ENCODE measurements at regions not wholly inside any gene's neighbourhood (a gene's known extent, or its start where the extent isn't known, plus 50 kb on each side); places are given as distances from the start of the nearest gene placed in this dataset.

DNA sequence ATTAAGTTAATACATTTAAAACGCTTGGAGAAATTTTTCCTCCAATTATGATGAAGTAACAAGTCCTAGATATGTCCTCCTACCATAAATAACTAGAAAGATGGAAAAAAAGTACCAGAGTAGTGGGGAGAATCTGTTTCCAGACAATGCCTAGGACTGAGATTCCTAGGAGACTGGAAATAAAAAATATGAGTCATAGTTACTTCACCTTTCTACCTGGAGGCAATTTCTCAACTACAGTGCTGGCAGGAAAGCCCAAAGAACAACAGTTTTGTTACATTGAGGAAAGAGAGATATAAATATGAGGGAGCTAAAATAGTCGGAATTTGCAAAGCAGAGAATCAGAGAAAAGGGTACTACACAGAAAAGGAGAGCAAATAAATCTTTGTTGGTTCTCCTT lies 202.1 kb upstream of the ARHGAP42 start:
- no peaks in the 10 kb centered on the region for H3K4me1 ChIP-seq
- no peak for DNase-seq
- peaks cover 0 to 18% (median 13%) of the 10 kb centered on the region in 4 donors for H3K9me3 ChIP-seq
- H3K4me3 ChIP-seq: no peak overlapping the region
- H3K27ac ChIP-seq: no peak overlapping the region
- intact Hi-C loops (cut with DNase I; ENCODE audit: low total_unique reads): no loop called here
- H3K27me3 ChIP-seq: no peaks in the 10 kb centered on the region
- no peaks in the 10 kb centered on the region for H3K36me3 ChIP-seq
- WGBS, 5 donors: 67 to 80% (median 75%) methylated on average over 2 of the region's 2 CpGs
- TF ChIP-seq POLR2A (IDR thresholded peaks at IDR 0.05) (no peak), EP300 (IDR thresholded peaks at IDR 0.05) (no peak), POLR2AphosphoS5 (IDR thresholded peaks at IDR 0.05) (no peak)
- TF ChIP-seq, protein P1, sequence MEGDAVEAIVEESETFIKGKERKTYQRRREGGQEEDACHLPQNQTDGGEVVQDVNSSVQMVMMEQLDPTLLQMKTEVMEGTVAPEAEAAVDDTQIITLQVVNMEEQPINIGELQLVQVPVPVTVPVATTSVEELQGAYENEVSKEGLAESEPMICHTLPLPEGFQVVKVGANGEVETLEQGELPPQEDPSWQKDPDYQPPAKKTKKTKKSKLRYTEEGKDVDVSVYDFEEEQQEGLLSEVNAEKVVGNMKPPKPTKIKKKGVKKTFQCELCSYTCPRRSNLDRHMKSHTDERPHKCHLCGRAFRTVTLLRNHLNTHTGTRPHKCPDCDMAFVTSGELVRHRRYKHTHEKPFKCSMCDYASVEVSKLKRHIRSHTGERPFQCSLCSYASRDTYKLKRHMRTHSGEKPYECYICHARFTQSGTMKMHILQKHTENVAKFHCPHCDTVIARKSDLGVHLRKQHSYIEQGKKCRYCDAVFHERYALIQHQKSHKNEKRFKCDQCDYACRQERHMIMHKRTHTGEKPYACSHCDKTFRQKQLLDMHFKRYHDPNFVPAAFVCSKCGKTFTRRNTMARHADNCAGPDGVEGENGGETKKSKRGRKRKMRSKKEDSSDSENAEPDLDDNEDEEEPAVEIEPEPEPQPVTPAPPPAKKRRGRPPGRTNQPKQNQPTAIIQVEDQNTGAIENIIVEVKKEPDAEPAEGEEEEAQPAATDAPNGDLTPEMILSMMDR (IDR thresholded peaks at IDR 0.05): no peak

DNA sequence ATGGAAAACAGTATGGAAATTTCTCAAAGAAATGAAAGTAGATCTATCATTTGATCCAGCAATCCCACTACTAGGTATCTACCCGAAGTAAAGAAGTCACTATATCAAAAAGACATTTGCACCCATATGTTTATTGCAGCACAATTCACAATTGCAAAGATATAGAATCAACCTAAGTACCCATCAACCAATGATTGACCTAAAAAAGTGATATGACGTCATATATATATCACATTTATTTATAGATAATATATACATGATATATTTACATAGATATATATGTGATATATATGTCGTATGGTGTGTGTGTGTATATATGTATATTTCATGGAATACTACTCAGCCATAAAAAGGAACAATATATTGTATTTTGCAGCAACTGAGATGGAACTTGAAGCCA lies 188.3 kb upstream of the ARHGAP42 start:
- no peak for DNase-seq
- Histone ChIP-seq H3K27me3 (no peaks in the 10 kb centered on the region), H3K4me3 (no peak overlapping the region), H3K36me3 (no peaks in the 10 kb centered on the region), H3K9me3 (peaks cover 0 to 16% (median 7%) of the 10 kb centered on the region in 4 donors), H3K27ac (no peak overlapping the region), H3K4me1 (no peaks in the 10 kb centered on the region)
- TF ChIP-seq POLR2A (IDR thresholded peaks at IDR 0.05) (no peak), POLR2AphosphoS5 (IDR thresholded peaks at IDR 0.05) (no peak), EP300 (IDR thresholded peaks at IDR 0.05) (no peak)
- TF ChIP-seq, protein P1 (IDR thresholded peaks at IDR 0.05): no peak
- WGBS, 5 donors: 78 to 86% (median 82%) methylated on average over 3 of the region's 3 CpGs
- intact Hi-C loops (cut with DNase I; ENCODE audit: low total_unique reads): no loop called here

DNA sequence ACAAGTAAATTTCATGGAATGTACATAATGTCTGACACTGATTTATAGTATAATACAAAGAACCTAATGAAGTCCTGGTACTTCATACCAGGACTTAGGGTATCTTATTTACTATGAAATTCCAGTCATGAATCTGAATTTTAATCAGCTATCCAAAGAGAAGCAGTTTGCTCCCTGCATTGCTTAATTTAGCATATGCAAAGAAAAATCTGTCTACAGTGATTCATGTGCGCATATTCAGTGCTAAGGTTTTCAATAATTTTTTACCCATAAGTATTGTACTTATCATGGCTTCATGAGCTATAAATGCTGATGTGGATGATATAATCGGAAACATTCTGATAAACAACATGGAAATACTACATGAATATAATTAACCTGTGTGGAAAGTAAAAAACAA lies 185.6 kb upstream of the ARHGAP42 start:
- Histone ChIP-seq H3K4me3 (no peak overlapping the region), H3K27ac (no peak overlapping the region), H3K36me3 (no peaks in the 10 kb centered on the region), H3K9me3 (peaks cover 0 to 16% (median 8%) of the 10 kb centered on the region in 4 donors), H3K27me3 (no peaks in the 10 kb centered on the region), H3K4me1 (no peaks in the 10 kb centered on the region)
- intact Hi-C loops (cut with DNase I; ENCODE audit: low total_unique reads): no loop called here
- DNase-seq: no peak
- 89 to 95% (median 92%) methylated on average over 2 of the region's 2 CpGs for WGBS, 5 donors
- TF ChIP-seq POLR2AphosphoS5 (IDR thresholded peaks at IDR 0.05) (no peak), EP300 (IDR thresholded peaks at IDR 0.05) (no peak), POLR2A (IDR thresholded peaks at IDR 0.05) (no peak)

DNA sequence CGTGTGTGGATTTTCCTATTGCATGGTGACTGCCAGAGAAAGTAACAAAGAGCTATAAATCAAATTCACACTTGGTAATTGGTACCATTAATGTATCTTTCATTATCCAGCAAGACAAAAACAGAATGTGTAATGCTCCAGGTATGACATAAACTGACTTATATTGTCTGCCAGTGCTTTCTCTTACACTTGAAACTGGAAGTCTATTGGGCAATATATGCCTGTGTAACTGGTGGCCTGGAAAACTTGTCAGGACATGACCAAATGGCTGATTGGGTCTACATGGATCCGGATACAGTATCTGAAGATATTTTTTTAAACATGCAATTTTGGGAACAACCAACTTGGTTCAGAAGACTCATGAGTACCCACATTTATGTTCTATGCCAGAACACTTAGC lies 174.6 kb upstream of the ARHGAP42 start:
- Histone ChIP-seq H3K9me3 (no peaks in the 10 kb centered on the region), H3K27ac (no peak overlapping the region), H3K27me3 (no peaks in the 10 kb centered on the region), H3K36me3 (no peaks in the 10 kb centered on the region), H3K4me3 (no peak overlapping the region), H3K4me1 (no peaks in the 10 kb centered on the region)
- TF ChIP-seq POLR2A (IDR thresholded peaks at IDR 0.05) (no peak), EP300 (IDR thresholded peaks at IDR 0.05) (no peak), POLR2AphosphoS5 (IDR thresholded peaks at IDR 0.05) (no peak)
- TF ChIP-seq, protein P1 (IDR thresholded peaks at IDR 0.05): no peak
- intact Hi-C loops (cut with DNase I; ENCODE audit: low total_unique reads): no loop called here
- no peak for DNase-seq
- WGBS, 5 donors: 63 to 94% (median 81%) methylated on average over 2 of the region's 2 CpGs

DNA sequence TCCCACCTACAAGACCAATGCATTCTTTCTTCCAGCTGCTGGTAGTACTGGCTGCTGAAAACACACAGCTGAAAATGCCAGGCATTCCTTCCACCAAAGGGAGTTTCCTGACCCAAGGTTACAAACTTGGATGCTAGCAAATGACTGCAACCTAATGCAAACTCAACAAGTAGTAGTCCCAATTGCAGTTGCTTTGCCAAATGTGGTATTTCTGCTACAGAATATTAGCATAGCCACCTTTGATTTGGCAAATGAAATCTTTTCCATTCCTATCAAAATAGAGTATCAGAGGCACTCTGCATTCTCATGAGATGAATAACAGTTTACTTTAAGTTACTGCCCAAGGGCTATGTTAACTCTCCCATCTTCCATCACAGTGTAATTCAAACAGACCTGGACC lies 172.0 kb upstream of the ARHGAP42 start:
- DNase-seq: peak in 1 of 2 donors; percentile 9

More for the DNA sequence above, 172.0 kb upstream of the ARHGAP42 start:
- no peak overlapping the region for H3K27ac ChIP-seq
- H3K36me3 ChIP-seq: no peaks in the 10 kb centered on the region
- intact Hi-C loops (cut with DNase I; ENCODE audit: low total_unique reads): no loop called here
- H3K9me3 ChIP-seq: peaks cover 0 to 4% (median 0%) of the 10 kb centered on the region in 4 donors
- H3K4me1 ChIP-seq: no peaks in the 10 kb centered on the region
- H3K27me3 ChIP-seq: no peaks in the 10 kb centered on the region
- no peak overlapping the region for H3K4me3 ChIP-seq
- TF ChIP-seq POLR2A (IDR thresholded peaks at IDR 0.05) (no peak), EP300 (IDR thresholded peaks at IDR 0.05) (no peak), POLR2AphosphoS5 (IDR thresholded peaks at IDR 0.05) (no peak)
- TF ChIP-seq, protein P1 (IDR thresholded peaks at IDR 0.05): no peak

All from stomach (tissue), 8 donors.